Keratinocyte (primary cell): ENCODE measurements at regions not wholly inside any gene's neighbourhood (a gene's known extent, or its start where the extent isn't known, plus 50 kb on each side); places are given as distances from the start of the nearest gene placed in this dataset.

ENCODE experiments used
- EZH2 ChIP-seq: IDR thresholded peaks from one replicate; pipeline ENCODE4 v1.6.1; 2012; ENCODE audit warnings: inconsistent platforms, mild to moderate bottlenecking, low read length, moderate library complexity
- TF ChIP-seq, protein P1 (sequence below), 3 experiments: IDR thresholded peaks in 1 of 3; conservative IDR thresholded peaks in 1 of 3; optimal IDR thresholded peaks in 1 of 3; 2 replicates in 2 of 3; 3 replicates in 1 of 3; pipeline versions ENCODE3 to v1.5.1; 2011; ENCODE audit warnings: low read length in 3 of 3, mild to moderate bottlenecking in 3 of 3, moderate library complexity in 2 of 3, control low read depth in 1 of 3, inconsistent platforms in 1 of 3; ENCODE audit not compliant: insufficient read depth in 2 of 3; ENCODE audit errors: extremely low read depth in 1 of 3

DNA sequence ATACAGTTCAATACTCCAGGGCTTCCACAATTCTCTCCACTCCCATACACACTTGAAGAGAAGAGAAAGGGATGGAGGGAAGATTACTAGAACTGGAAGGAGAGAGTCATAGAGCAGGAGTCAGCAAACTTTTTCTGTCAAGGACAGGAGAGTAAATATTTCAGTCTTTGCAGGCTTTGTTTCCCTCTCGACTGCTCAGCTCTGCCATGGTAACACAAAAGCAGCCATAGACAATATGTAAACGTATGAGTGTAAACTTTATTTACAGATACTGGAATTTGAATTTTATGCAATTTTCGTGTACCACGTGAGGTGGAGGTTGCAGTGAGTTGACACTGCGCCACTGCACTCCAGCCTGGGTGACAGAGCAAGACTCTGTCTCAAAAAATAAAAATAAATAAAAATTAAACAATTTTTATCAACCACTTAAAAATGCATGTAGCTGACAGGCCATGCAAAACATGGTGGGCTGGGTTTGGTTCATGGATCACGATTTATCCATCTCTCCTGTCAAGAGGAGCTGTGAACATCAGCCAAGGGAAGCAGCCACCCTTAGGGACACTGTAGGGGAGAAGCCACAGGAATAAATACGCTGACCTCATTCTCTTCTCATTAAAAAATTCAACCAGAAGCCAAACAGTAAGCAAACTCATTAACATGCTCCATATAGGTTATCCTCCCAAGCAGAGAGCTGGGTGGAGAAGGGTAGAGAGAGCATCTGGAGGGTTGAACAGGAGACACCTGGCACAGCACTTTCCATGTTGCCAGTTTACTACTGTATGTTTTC, 266.4 kb upstream of the FN1 start:
- TF ChIP-seq, protein P1, sequence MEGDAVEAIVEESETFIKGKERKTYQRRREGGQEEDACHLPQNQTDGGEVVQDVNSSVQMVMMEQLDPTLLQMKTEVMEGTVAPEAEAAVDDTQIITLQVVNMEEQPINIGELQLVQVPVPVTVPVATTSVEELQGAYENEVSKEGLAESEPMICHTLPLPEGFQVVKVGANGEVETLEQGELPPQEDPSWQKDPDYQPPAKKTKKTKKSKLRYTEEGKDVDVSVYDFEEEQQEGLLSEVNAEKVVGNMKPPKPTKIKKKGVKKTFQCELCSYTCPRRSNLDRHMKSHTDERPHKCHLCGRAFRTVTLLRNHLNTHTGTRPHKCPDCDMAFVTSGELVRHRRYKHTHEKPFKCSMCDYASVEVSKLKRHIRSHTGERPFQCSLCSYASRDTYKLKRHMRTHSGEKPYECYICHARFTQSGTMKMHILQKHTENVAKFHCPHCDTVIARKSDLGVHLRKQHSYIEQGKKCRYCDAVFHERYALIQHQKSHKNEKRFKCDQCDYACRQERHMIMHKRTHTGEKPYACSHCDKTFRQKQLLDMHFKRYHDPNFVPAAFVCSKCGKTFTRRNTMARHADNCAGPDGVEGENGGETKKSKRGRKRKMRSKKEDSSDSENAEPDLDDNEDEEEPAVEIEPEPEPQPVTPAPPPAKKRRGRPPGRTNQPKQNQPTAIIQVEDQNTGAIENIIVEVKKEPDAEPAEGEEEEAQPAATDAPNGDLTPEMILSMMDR (optimal IDR thresholded peaks at IDR 0.05 in 1 of 3, IDR thresholded peaks at IDR 0.05 in 1 of 3, conservative IDR thresholded peaks at IDR 0.05 in 1 of 3; ENCODE audit: extremely low read depth in 1 of 3, insufficient read depth in 2 of 3, low read length in 3 of 3): no peak
- TF ChIP-seq EZH2: no peak
